GM12878 (cell line): ENCODE measurements at regions not wholly inside any gene's neighbourhood (a gene's known extent, or its start where the extent isn't known, plus 50 kb on each side); places are given as distances from the start of the nearest gene placed in this dataset.

Source experiments
- ATAC-seq: fragments of 200-7000 bp; cut with Tn5 transposase; 3 replicates; pipeline ENCODE4 v1.9.1; 2020; ENCODE audit warnings: mild to moderate bottlenecking, moderate library complexity
- BruUV-seq: library from RNA; stranded (reverse); fragments of 400-500 nt; replicated peaks from 2 replicates; lab custom pipeline; 2021; lab: Mats Ljungman, UMichigan
- CTCF ChIA-PET: fragments of 300-600 bp; sonication (Branson Sonifier 250); formaldehyde crosslinking; extraction: SDS; loops from one replicate; lab custom pipeline; 2021; ENCODE audit warnings: inconsistent platforms; lab: Yijun Ruan, JAX
- POLR2A ChIA-PET: fragments of 350-600 bp; formaldehyde crosslinking; extraction: SDS; loops from one replicate; lab custom pipeline; 2021; ENCODE audit warnings: inconsistent platforms; lab: Charles Lee
- RAD21 ChIA-PET: fragments of 300-600 bp; sonication (Branson Sonifier 250); formaldehyde crosslinking; loops from one replicate; lab custom pipeline; 2023; ENCODE audit warnings: antibody characterized with exemption; ENCODE audit not compliant: unreplicated experiment; lab: Charles Lee
- SMC1A ChIA-PET: fragments of 300-600 bp; sonication (Branson Sonifier 250); formaldehyde crosslinking; loops from one replicate; lab custom pipeline; 2023; ENCODE audit not compliant: unreplicated experiment, uncharacterized antibody; lab: Charles Lee
- DNase-seq: peaks from one replicate; pipeline ENCODE4 v3.0.0-alpha.2; 2011; ENCODE audit warnings: low read depth, low spot score
- FAIRE-seq: peaks from 3 replicates; lab custom pipeline; 2011; peaks lifted over from hg19 to GRCh38; lab: Jason Lieb, UNC
- H2AFZ ChIP-seq: 2 replicates; pipeline ENCODE4 v1.6.0; 2011; ENCODE audit warnings: low read depth, low read length, control low read depth; ENCODE audit not compliant: control insufficient read depth
- H3K27ac ChIP-seq: 2 replicates; pipeline ENCODE4 v1.5.1; 2011; ENCODE audit warnings: control low read depth; ENCODE audit not compliant: control insufficient read depth, insufficient read depth
- H3K27me3 ChIP-seq, 2 experiments: replicated peaks in 1 of 2; 2 replicates each; pipeline versions ENCODE4 v1.6.0 to v1.6.1; 2011; ENCODE audit warnings: low read length in 1 of 2; ENCODE audit not compliant: control insufficient read depth in 2 of 2, insufficient read depth in 2 of 2
- H3K36me3 ChIP-seq, 2 experiments: 2 replicates each; pipeline ENCODE4 v1.5.1; 2011; ENCODE audit warnings: low read length in 1 of 2; ENCODE audit not compliant: control insufficient read depth in 2 of 2, insufficient read depth in 2 of 2
- H3K4me1 ChIP-seq: 2 replicates; pipeline ENCODE4 v1.6.1; 2011; ENCODE audit warnings: mild to moderate bottlenecking, low read length, moderate library complexity, mixed read lengths; ENCODE audit not compliant: control insufficient read depth, insufficient read depth
- H3K4me2 ChIP-seq: 2 replicates; pipeline ENCODE4 v1.6.0; 2011; ENCODE audit warnings: control low read depth; ENCODE audit not compliant: control insufficient read depth, insufficient read depth
- H3K4me3 ChIP-seq: fragments of 200-600 bp; sonication (generic); 2 replicates; pipeline ENCODE4 v1.5.1; 2016
- H3K79me2 ChIP-seq: 2 replicates; pipeline ENCODE4 v1.6.0; 2011; ENCODE audit warnings: low read length; ENCODE audit not compliant: control insufficient read depth, insufficient read depth
- H3K9ac ChIP-seq: 2 replicates; pipeline ENCODE4 v1.8.0; 2011; ENCODE audit warnings: low read length, control low read depth, mixed read lengths; ENCODE audit not compliant: control insufficient read depth, insufficient read depth
- H3K9me3 ChIP-seq: replicated peaks from 3 replicates; pipeline ENCODE4 v1.5.1; 2011; ENCODE audit warnings: mild to moderate bottlenecking, low read length; ENCODE audit not compliant: control insufficient read depth, insufficient read depth
- H4K20me1 ChIP-seq: 2 replicates; pipeline ENCODE4 v1.6.0; 2011; ENCODE audit not compliant: control insufficient read depth, insufficient read depth
- BHLHE40 ChIP-seq, 2 experiments: fragments of 450-650 bp in 1 of 2; IDR thresholded peaks; 2 replicates each; pipeline ENCODE4 v1.6.1; 2011 to 2017; ENCODE audit warnings: low read depth in 2 of 2, borderline replicate concordance in 1 of 2, improper control_type of control experiment in 1 of 2, low read length in 1 of 2, mild to moderate bottlenecking in 1 of 2
- CREB1 ChIP-seq: IDR thresholded peaks from 2 replicates; pipeline ENCODE4 v1.6.1; 2012; ENCODE audit warnings: low read depth, mild to moderate bottlenecking, inconsistent platforms
- DPF2 ChIP-seq: fragments of 450-650 bp; IDR thresholded peaks from 2 replicates; pipeline ENCODE4 v1.6.1; 2017; ENCODE audit warnings: mild to moderate bottlenecking
- POU2F2 ChIP-seq: IDR thresholded peaks from 3 replicates; pipeline ENCODE4 v1.6.1; 2011; ENCODE audit warnings: low read depth, mild to moderate bottlenecking, low read length, borderline replicate concordance
- PRDM15 ChIP-seq: fragments of 450-650 bp; formaldehyde crosslinking; IDR thresholded peaks from 2 replicates; pipeline ENCODE4 v1.4.0; 2020; ENCODE audit warnings: mild to moderate bottlenecking, moderate library complexity
- SIX5 ChIP-seq: IDR thresholded peaks from 2 replicates; pipeline ENCODE4 v1.6.1; 2011; ENCODE audit warnings: mild to moderate bottlenecking, low read depth, low read length, moderate library complexity; ENCODE audit not compliant: severe bottlenecking
- SMC3 ChIP-seq: IDR thresholded peaks from 2 replicates; pipeline ENCODE4 v1.6.1; 2011; ENCODE audit warnings: low read length, improper control_type of control experiment, borderline replicate concordance
- SREBF1 ChIP-seq: IDR thresholded peaks from 2 replicates; pipeline ENCODE4 v1.6.1; 2012; ENCODE audit warnings: mild to moderate bottlenecking, low read length
- SREBF2 ChIP-seq: IDR thresholded peaks from 2 replicates; pipeline ENCODE4 v1.6.1; 2012; ENCODE audit warnings: mild to moderate bottlenecking, low read length
- STAT1 ChIP-seq: fragments of 450-650 bp; conservative IDR thresholded peaks from 2 replicates; pipeline ENCODE4 v1.6.1; 2014; ENCODE audit warnings: antibody characterized with exemption, mild to moderate bottlenecking
- SUPT20H ChIP-seq: IDR thresholded peaks from 2 replicates; pipeline ENCODE4 v1.6.1; 2011; ENCODE audit warnings: low read depth, mild to moderate bottlenecking, low read length, moderate library complexity, borderline replicate concordance; ENCODE audit not compliant: control insufficient read depth
- TARDBP ChIP-seq: IDR thresholded peaks from 2 replicates; pipeline ENCODE4 v1.6.1; 2016; ENCODE audit warnings: borderline replicate concordance
- ZNF622 ChIP-seq: fragments of 450-650 bp; IDR thresholded peaks from 2 replicates; pipeline ENCODE4 v1.6.1; 2017; ENCODE audit warnings: mild to moderate bottlenecking, inconsistent platforms
- ZSCAN29 ChIP-seq: fragments of 450-650 bp; IDR thresholded peaks from 2 replicates; pipeline ENCODE4 v1.6.1; 2017; ENCODE audit warnings: mild to moderate bottlenecking, moderate library complexity
- WGBS: methylation state at CpG from one replicate; pipeline ENCODE4 v1.1.6; 2016; ENCODE audit warnings: low lambda C conversion rate; ENCODE audit not compliant: insufficient replicate concordance, insufficient coverage; ENCODE audit errors: missing lambda C conversion rate; 5-methylcytosine and 5-hydroxymethylcytosine counted together
- in situ Hi-C: fragments of 300-500 bp; cut with MboI; formaldehyde crosslinking; loops from 9 replicates; pipeline ENCODE4 v1.14.3; 2018; ENCODE audit warnings: mixed read lengths
- intact Hi-C: fragments of 100-400 bp; cut with micrococcal nuclease; formaldehyde crosslinking; loops from one replicate; pipeline ENCODE4 v1.14.2; 2022; ENCODE audit not compliant: unreplicated experiment
- TF ChIP-seq, protein P1 (sequence below): IDR thresholded peaks from 2 replicates; pipeline ENCODE4 v1.6.1; 2012; ENCODE audit warnings: low read depth, low read length, improper control_type of control experiment
- TF ChIP-seq, protein P2 (sequence below): fragments of 450-650 bp; IDR thresholded peaks from 2 replicates; pipeline ENCODE4 v1.6.1; 2016; ENCODE audit warnings: mild to moderate bottlenecking

DNA sequence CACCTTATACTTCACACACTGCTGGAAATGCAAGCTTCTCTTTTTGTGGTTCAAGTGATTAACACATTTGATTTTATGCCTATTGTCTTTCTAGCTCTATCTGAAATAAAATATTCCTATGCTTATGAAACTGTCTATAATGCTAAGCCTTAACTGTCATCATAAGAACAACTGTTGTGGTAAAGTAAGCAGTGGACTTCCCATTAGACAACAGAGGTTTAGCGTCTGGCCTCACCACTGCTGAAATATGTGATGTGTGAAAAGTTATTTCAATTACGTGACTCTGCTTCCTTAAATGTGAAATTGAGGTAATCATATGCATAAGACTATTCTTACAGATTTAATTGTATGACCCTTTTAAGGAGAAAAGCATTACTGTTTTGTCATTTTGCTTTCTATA, 140.2 kb upstream of the LYSMD4 start (continued):
- no peak for TF ChIP-seq SIX5
- no peak for TF ChIP-seq CREB1
- TF ChIP-seq, protein P1, sequence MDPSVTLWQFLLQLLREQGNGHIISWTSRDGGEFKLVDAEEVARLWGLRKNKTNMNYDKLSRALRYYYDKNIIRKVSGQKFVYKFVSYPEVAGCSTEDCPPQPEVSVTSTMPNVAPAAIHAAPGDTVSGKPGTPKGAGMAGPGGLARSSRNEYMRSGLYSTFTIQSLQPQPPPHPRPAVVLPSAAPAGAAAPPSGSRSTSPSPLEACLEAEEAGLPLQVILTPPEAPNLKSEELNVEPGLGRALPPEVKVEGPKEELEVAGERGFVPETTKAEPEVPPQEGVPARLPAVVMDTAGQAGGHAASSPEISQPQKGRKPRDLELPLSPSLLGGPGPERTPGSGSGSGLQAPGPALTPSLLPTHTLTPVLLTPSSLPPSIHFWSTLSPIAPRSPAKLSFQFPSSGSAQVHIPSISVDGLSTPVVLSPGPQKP, result no peak
- TF ChIP-seq SREBF2, result no peak
- no peak for TF ChIP-seq SUPT20H

DNA sequence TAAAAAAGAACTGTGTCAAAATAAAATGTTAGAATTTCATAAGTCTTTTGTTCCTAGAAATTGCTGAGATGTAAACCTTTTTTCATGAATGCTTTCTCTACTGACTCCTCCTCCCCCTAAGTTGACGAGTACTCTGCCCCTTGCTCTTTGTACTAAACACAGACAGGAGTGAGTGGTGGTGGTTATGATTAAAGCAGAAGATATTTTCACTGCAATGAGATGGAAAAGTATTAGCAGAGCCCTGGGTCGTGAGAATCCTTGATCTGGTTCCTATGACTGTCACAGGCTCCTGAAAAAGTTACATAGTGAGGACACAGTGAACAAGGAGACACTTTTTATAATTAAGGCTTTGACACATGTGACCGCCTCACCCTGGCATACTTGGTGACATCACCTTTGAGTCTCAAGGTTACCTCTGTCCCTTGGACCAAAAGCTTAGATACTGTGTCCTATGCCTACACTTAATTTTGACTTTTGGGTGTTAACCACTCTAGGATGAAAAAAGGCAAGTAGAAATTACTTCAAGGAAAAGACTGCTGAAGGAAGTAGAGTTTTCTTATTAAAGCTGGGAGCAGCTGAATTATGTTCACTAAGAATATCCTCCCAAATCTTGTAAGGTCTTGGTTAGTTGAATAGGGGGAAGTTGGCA, 130.4 kb upstream of the LYSMD4 start:
- no peaks in the 10 kb centered on the region for H3K36me3 ChIP-seq
- intact Hi-C loops, result no loop called here
- no peak overlapping the region for H3K4me3 ChIP-seq
- DNase-seq (no peak), ATAC-seq (no peak), FAIRE-seq (no peak)
- no peaks in the 10 kb centered on the region for H3K27me3 ChIP-seq
- H3K9ac ChIP-seq, result no peak overlapping the region
- no peaks in the 10 kb centered on the region for H4K20me1 ChIP-seq
- no peaks in the 10 kb centered on the region for H3K4me1 ChIP-seq
- H3K9me3 ChIP-seq, result no peaks in the 10 kb centered on the region
- CTCF ChIA-PET, result interaction anchor here (1.1 kb wide), 1 partner anchor 37 kb away, joined by 3 read pairs; no protein-coding TSS in a partner anchor
- no peak overlapping the region for H2AFZ ChIP-seq
- in situ Hi-C loops, result no loop called here
- no peaks in the 10 kb centered on the region for H3K79me2 ChIP-seq
- no peak overlapping the region for H3K4me2 ChIP-seq
- H3K27ac ChIP-seq, result no peak overlapping the region
- WGBS, result 34% methylated on average over 3 of the region's 3 CpGs
- SMC1A ChIA-PET, result no interaction called here
- BruUV-seq, result no TSS peak
- RAD21 ChIA-PET, result no interaction called here
- POLR2A ChIA-PET, result no interaction called here
- TF ChIP-seq POU2F2, result no peak
- TF ChIP-seq TARDBP, result no peak
- no peak for TF ChIP-seq PRDM15 (CRISPR knock-in tag)
- no peak for TF ChIP-seq DPF2
- TF ChIP-seq SMC3, result no peak
- TF ChIP-seq ZNF622, result no peak
- TF ChIP-seq, protein P2, sequence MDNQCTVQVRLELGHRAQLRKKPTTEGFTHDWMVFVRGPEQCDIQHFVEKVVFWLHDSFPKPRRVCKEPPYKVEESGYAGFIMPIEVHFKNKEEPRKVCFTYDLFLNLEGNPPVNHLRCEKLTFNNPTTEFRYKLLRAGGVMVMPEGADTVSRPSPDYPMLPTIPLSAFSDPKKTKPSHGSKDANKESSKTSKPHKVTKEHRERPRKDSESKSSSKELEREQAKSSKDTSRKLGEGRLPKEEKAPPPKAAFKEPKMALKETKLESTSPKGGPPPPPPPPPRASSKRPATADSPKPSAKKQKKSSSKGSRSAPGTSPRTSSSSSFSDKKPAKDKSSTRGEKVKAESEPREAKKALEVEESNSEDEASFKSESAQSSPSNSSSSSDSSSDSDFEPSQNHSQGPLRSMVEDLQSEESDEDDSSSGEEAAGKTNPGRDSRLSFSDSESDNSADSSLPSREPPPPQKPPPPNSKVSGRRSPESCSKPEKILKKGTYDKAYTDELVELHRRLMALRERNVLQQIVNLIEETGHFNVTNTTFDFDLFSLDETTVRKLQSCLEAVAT, result no peak
- no peak for TF ChIP-seq ZSCAN29
- TF ChIP-seq BHLHE40 (IDR thresholded peaks at IDR 0.05; ENCODE audit: borderline replicate concordance in 1 of 2, low read depth in 2 of 2, low read length in 1 of 2), result no peak
- no peak for TF ChIP-seq STAT1
- TF ChIP-seq SREBF1, result no peak
